Right ventricle myocardium superior (tissue), 1 donor: ENCODE measurements at regions not wholly inside any gene's neighbourhood (a gene's known extent, or its start where the extent isn't known, plus 50 kb on each side); places are given as distances from the start of the nearest gene placed in this dataset.

Source experiments
- ATAC-seq: fragments of 200-7000 bp; cut with Tn5 transposase; one replicate; pipeline ENCODE4 v1.9.1; 2020; ENCODE audit warnings: mild to moderate bottlenecking; ENCODE audit not compliant: poor library complexity
- DNase-seq: peaks from one replicate; pipeline ENCODE4 v3.0.0-alpha.2; 2020
- intact Hi-C: fragments of 100-400 bp; cut with DNase I; formaldehyde crosslinking; loops from one replicate; pipeline ENCODE4 v1.11.2; 2022
- donor health status: DM: no; HTN: yes; CAD: no; lungs with severe emphysema.

GRCh38 chr4:138420471-138420870 lies 178.3 kb upstream of the SLC7A11 start:
- intact Hi-C loops: no loop called here
- ATAC-seq (no peak), DNase-seq (no peak)

- intact Hi-C loops: no loop called here
- ATAC-seq (peak; percentile 12), DNase-seq (no peak)
Measured at GRCh38 chr4:138414202-138414601, 172.1 kb upstream of the SLC7A11 start.

- ATAC-seq: no peak
- no peak for DNase-seq
- intact Hi-C loops: no loop called here
Measured at GRCh38 chr4:138413273-138413672, 171.1 kb upstream of the SLC7A11 start.

GRCh38 chr4:138412847-138413246 lies 170.7 kb upstream of the SLC7A11 start:
- intact Hi-C loops: no loop called here
- ATAC-seq (no peak), DNase-seq (no peak)

GRCh38 chr4:138410266-138410665 lies 168.1 kb upstream of the SLC7A11 start:
- peak; percentile 71 for ATAC-seq
- intact Hi-C loops: no loop called here

GRCh38 chr4:138409670-138410069 lies 167.5 kb upstream of the SLC7A11 start:
- DNase-seq: no peak
- ATAC-seq: no peak
- intact Hi-C loops: no loop called here

More at GRCh38 chr4:138410266-138410665, 168.1 kb upstream of the SLC7A11 start:
- DNase-seq: peak; percentile 59

GRCh38 chr4:138408758-138409157 lies 166.6 kb upstream of the SLC7A11 start:
- intact Hi-C loops: no loop called here
- no peak for ATAC-seq

GRCh38 chr4:138407329-138407728 lies 165.2 kb upstream of the SLC7A11 start:
- intact Hi-C loops: no loop called here
- DNase-seq (no peak), ATAC-seq (no peak)

More at GRCh38 chr4:138408758-138409157, 166.6 kb upstream of the SLC7A11 start:
- no peak for DNase-seq

- ATAC-seq: no peak
- intact Hi-C loops: no loop called here
Measured at GRCh38 chr4:138406876-138407275, 164.7 kb upstream of the SLC7A11 start.

GRCh38 chr4:138405934-138406567 lies 163.9 kb upstream of the SLC7A11 start:
- intact Hi-C loops: no loop called here
- DNase-seq: no peak
- ATAC-seq: no peak

More at GRCh38 chr4:138406876-138407275, 164.7 kb upstream of the SLC7A11 start:
- no peak for DNase-seq

GRCh38 chr4:138405466-138405891 lies 163.3 kb upstream of the SLC7A11 start:
- no peak for ATAC-seq
- no peak for DNase-seq
- intact Hi-C loops: no loop called here

- DNase-seq (no peak), ATAC-seq (no peak)
- intact Hi-C loops: no loop called here
Measured at GRCh38 chr4:138404801-138405200, 162.7 kb upstream of the SLC7A11 start.

- DNase-seq (no peak), ATAC-seq (no peak)
- intact Hi-C loops: no loop called here
Measured at GRCh38 chr4:138404251-138404650, 162.1 kb upstream of the SLC7A11 start.

- intact Hi-C loops: no loop called here
Measured at GRCh38 chr4:138401334-138401733, 159.2 kb upstream of the SLC7A11 start.

GRCh38 chr4:138400543-138400942 lies 158.4 kb upstream of the SLC7A11 start:
- DNase-seq (no peak), ATAC-seq (peak; percentile 94)
- intact Hi-C loops: no loop called here

More at GRCh38 chr4:138401334-138401733, 159.2 kb upstream of the SLC7A11 start:
- DNase-seq (peak; percentile 57), ATAC-seq (peak; percentile 35)

- ATAC-seq (no peak), DNase-seq (no peak)
- intact Hi-C loops: no loop called here
Measured at GRCh38 chr4:138400066-138400465, 157.9 kb upstream of the SLC7A11 start.

GRCh38 chr4:138399081-138399480 lies 156.9 kb upstream of the SLC7A11 start:
- no peak for DNase-seq
- intact Hi-C loops: loop anchor here (10.0 kb wide), 1 partner anchor 214 kb away; no protein-coding TSS in a partner anchor

GRCh38 chr4:138398322-138398721 lies 156.2 kb upstream of the SLC7A11 start:
- DNase-seq (no peak), ATAC-seq (peak; percentile 80)
- intact Hi-C loops: loop anchor here (10.0 kb wide), 1 partner anchor 214 kb away; no protein-coding TSS in a partner anchor

More at GRCh38 chr4:138399081-138399480, 156.9 kb upstream of the SLC7A11 start:
- ATAC-seq: no peak

- no peak for ATAC-seq
- no peak for DNase-seq
- intact Hi-C loops: loop anchor here (10.0 kb wide), 1 partner anchor 209 kb away; no protein-coding TSS in a partner anchor
Measured at GRCh38 chr4:138393886-138394610, 151.9 kb upstream of the SLC7A11 start.
